ENCODE measurements at regions not wholly inside any gene's neighbourhood (a gene's known extent, or its start where the extent isn't known, plus 50 kb on each side); places are given as distances from the start of the nearest gene placed in this dataset.

GRCh38 chr12:125255935-125256633, 190.8 kb downstream of the AACS start:
- no peak for DNase-seq (ENCODE audit: low read depth)
- TF ChIP-seq, protein P1, sequence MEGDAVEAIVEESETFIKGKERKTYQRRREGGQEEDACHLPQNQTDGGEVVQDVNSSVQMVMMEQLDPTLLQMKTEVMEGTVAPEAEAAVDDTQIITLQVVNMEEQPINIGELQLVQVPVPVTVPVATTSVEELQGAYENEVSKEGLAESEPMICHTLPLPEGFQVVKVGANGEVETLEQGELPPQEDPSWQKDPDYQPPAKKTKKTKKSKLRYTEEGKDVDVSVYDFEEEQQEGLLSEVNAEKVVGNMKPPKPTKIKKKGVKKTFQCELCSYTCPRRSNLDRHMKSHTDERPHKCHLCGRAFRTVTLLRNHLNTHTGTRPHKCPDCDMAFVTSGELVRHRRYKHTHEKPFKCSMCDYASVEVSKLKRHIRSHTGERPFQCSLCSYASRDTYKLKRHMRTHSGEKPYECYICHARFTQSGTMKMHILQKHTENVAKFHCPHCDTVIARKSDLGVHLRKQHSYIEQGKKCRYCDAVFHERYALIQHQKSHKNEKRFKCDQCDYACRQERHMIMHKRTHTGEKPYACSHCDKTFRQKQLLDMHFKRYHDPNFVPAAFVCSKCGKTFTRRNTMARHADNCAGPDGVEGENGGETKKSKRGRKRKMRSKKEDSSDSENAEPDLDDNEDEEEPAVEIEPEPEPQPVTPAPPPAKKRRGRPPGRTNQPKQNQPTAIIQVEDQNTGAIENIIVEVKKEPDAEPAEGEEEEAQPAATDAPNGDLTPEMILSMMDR (IDR thresholded peaks at IDR 0.05; ENCODE audit: control insufficient read depth, insufficient read depth, low read depth, low read length, missing control alignments), result no peak
- no peak overlapping the region for H3K4me3 ChIP-seq (ENCODE audit: control insufficient read depth, low read depth, low read length)

DNA sequence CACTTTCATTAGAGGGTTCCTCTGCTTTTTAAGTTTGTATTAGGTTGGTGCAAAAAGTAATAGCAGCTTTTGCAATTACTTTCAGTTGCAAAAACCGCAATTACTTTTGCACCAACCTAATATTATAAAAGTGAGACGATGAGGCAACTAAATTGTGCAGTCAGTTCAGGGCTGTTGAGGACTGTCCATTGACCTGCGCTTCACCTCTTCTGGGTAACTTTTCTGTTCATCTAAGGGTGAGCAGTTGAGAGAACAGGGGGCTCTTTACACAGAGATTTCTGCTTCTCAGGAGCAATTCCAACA, 191.3 kb downstream of the AACS start:
- H3K4me3 ChIP-seq (ENCODE audit: control insufficient read depth, low read depth, low read length), result no peak overlapping the region
- no peak for DNase-seq (ENCODE audit: low read depth)
- TF ChIP-seq, protein P1 (IDR thresholded peaks at IDR 0.05; ENCODE audit: control insufficient read depth, insufficient read depth, low read depth, low read length, missing control alignments), result no peak

DNA sequence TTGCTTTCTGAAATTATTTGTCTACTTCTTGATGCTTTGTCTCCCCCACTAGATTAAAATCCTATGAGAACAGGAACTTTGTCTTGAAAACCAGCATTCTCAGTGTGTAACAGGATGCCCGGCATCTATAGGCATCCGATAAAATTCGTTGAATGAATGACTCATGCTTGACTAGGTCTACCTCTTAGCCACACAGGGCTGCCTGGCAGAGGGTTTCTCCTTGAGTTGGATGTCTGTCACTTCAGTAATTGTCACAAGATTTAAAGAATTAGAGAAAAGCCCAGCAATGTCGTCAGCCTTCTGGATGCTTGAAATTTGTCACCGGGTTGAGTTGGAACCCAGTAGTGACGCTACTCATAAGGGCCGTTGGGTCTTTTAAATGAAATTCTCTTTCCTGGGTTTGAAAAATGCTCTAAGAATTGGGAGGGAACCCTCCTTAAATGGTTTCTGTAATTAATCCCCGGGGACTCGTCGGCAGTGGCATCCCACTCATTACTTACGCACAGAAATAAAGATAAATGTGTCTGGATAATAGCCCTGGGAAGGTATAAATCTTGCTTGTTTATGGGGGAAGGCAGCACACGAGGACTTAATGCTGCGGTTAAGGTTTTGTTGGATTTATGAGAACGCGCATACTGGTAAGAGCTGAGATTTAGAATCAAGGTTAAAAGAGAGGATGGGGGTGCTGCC, 194.1 kb downstream of the AACS start:
- TF ChIP-seq, protein P1 (IDR thresholded peaks at IDR 0.05; ENCODE audit: control insufficient read depth, insufficient read depth, low read depth, low read length, missing control alignments), result no peak
- no peak overlapping the region for H3K4me3 ChIP-seq (ENCODE audit: control insufficient read depth, low read depth, low read length)
- DNase-seq (ENCODE audit: low read depth), result no peak

DNA sequence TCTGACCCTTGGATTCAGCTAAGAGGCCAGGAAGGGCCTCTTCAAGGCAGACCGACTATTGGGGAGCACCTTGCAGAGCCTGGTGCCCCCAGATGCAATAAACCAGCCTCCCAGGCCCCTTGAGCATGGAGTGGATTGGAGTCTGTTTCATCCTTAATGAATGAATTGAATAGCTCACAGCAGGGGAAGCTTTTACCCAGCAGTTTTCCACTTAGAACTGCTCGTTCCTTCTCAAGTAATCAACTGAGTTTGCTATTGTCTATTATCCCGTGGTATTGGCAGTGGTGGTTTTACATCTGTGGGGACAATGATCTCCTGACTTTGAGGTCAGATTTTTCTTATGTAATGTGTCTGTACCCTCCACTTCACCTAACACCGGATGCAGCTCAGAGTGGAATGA, 197.6 kb downstream of the AACS start:
- TF ChIP-seq, protein P1 (IDR thresholded peaks at IDR 0.05; ENCODE audit: control insufficient read depth, insufficient read depth, low read depth, low read length, missing control alignments), result no peak
- no peak overlapping the region for H3K4me3 ChIP-seq (ENCODE audit: control insufficient read depth, low read depth, low read length)
- DNase-seq (ENCODE audit: low read depth), result no peak

DNA sequence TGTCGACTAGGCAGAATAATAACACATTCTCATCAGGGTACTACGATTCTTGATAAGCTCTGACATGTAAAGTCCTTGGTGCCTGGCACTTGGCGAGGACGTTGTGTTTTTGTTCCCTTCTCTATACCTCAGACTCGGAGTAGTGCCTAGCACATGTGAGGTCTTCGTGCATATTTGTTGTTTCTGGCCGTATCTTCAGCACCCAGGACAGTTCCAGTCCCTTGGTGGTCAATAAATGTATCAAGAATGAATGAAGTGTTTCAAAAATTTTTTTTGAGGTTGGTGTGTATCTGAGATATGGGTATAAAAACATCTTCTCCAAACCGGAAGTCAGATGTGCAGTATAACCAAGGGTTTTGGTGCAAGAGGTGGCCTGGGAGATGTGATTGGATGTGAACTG, 198.2 kb downstream of the AACS start:
- H3K4me3 ChIP-seq (ENCODE audit: control insufficient read depth, low read depth, low read length), result no peak overlapping the region
- no peak for DNase-seq (ENCODE audit: low read depth)
- TF ChIP-seq, protein P1 (IDR thresholded peaks at IDR 0.05; ENCODE audit: control insufficient read depth, insufficient read depth, low read depth, low read length, missing control alignments), result no peak

GRCh38 chr12:125267114-125267513, 201.9 kb downstream of the AACS start:
- no peak for DNase-seq (ENCODE audit: low read depth)
- TF ChIP-seq, protein P1 (IDR thresholded peaks at IDR 0.05; ENCODE audit: control insufficient read depth, insufficient read depth, low read depth, low read length, missing control alignments), result no peak
- no peak overlapping the region for H3K4me3 ChIP-seq (ENCODE audit: control insufficient read depth, low read depth, low read length)
